Panc1 (cell line): ENCODE measurements at regions not wholly inside any gene's neighbourhood (a gene's known extent, or its start where the extent isn't known, plus 50 kb on each side); places are given as distances from the start of the nearest gene placed in this dataset.

Source experiments
- ATAC-seq: fragments of 200-7000 bp; cut with Tn5 transposase; 2 replicates; pipeline ENCODE4 v1.9.1; 2020; ENCODE audit warnings: mild to moderate bottlenecking, moderate library complexity
- BruUV-seq: library from RNA; stranded (reverse); fragments of 400-500 nt; replicated peaks from 2 replicates; lab custom pipeline; 2021; lab: Mats Ljungman, UMichigan
- CTCF ChIA-PET: fragments of 300-600 bp; sonication (Branson Sonifier 250); formaldehyde crosslinking; loops from one replicate; lab custom pipeline; 2022; ENCODE audit warnings: antibody characterized with exemption; lab: Charles Lee
- POLR2A ChIA-PET: fragments of 300-600 bp; sonication (Branson Sonifier 250); formaldehyde crosslinking; loops from one replicate; lab custom pipeline; 2022; ENCODE audit warnings: antibody characterized with exemption; lab: Charles Lee
- DNase-seq: peaks from one replicate; pipeline ENCODE4 v3.0.0-alpha.2; 2010; ENCODE audit warnings: low read depth, low spot score
- H3K27ac ChIP-seq: 2 replicates; pipeline ENCODE4 v1.5.1; 2011; ENCODE audit warnings: mild to moderate bottlenecking, low read length, inconsistent platforms
- H3K27me3 ChIP-seq: fragments of 200-500 bp; sonication (Bioruptor generic); 2 replicates; pipeline ENCODE4 v1.6.0; 2014; ENCODE audit warnings: low read length, inconsistent platforms; ENCODE audit not compliant: control insufficient read depth, insufficient read depth
- H3K36me3 ChIP-seq: fragments of 200-500 bp; sonication (Bioruptor generic); 2 replicates; pipeline ENCODE4 v1.5.1; 2014; ENCODE audit warnings: inconsistent platforms, mild to moderate bottlenecking, low read length, moderate library complexity; ENCODE audit not compliant: control insufficient read depth, insufficient read depth
- H3K4me1 ChIP-seq: 2 replicates; pipeline ENCODE4 v1.5.1; 2011; ENCODE audit warnings: inconsistent platforms, mild to moderate bottlenecking, low read length, moderate library complexity; ENCODE audit not compliant: control insufficient read depth, insufficient read depth
- H3K4me3 ChIP-seq, 2 experiments: 2 replicates each; pipeline ENCODE4 v1.5.1; 2011 to 2012; ENCODE audit warnings: low read depth in 2 of 2, low read length in 2 of 2, mild to moderate bottlenecking in 2 of 2, inconsistent platforms in 1 of 2, moderate library complexity in 1 of 2
- H3K9me3 ChIP-seq: fragments of 200-500 bp; sonication (Bioruptor generic); 2 replicates; pipeline ENCODE4 v1.5.1; 2014; ENCODE audit warnings: low read depth, mild to moderate bottlenecking, inconsistent platforms, low read length, moderate library complexity; ENCODE audit not compliant: control insufficient read depth, insufficient read depth
- CTCF ChIP-seq: fragments of 450-650 bp; IDR thresholded peaks from 2 replicates; pipeline ENCODE4 v1.5.1; 2017; ENCODE audit warnings: mild to moderate bottlenecking
- POLR2AphosphoS5 ChIP-seq: IDR thresholded peaks from 2 replicates; pipeline ENCODE4 v1.6.1; 2012; ENCODE audit warnings: mild to moderate bottlenecking, low read depth, low read length, moderate library complexity
- REST ChIP-seq, 2 experiments: IDR thresholded peaks; 2 replicates each; pipeline ENCODE4 v1.6.1; 2011 to 2012; ENCODE audit warnings: low read depth in 2 of 2, control low read depth in 1 of 2, low read length in 1 of 2, mild to moderate bottlenecking in 1 of 2, moderate library complexity in 1 of 2; ENCODE audit not compliant: insufficient read depth in 1 of 2
- SIN3A ChIP-seq: IDR thresholded peaks from 2 replicates; pipeline ENCODE4 v1.6.1; 2012; ENCODE audit warnings: low read depth, mild to moderate bottlenecking, low read length, moderate library complexity, borderline replicate concordance; ENCODE audit not compliant: insufficient read depth
- TCF7L2 ChIP-seq: IDR thresholded peaks from 2 replicates; pipeline ENCODE4 v1.6.1; 2011; ENCODE audit warnings: mild to moderate bottlenecking, low read depth, low read length, inconsistent platforms
- in situ Hi-C: cut with HindIII; loops from 2 replicates; pipeline ENCODE4 v1.10.0; 2016; ENCODE audit warnings: low sequenced_read_pairs, low pct_unique_long_range_greater_than_20kb
- intact Hi-C: fragments of 100-400 bp; cut with micrococcal nuclease; formaldehyde crosslinking; loops from one replicate; pipeline ENCODE4 v1.10.0; 2022; ENCODE audit not compliant: unreplicated experiment

- ATAC-seq (no peak), DNase-seq (no peak)
- H3K27me3 ChIP-seq, result no peaks in the 10 kb centered on the region
- ChIA-PET CTCF (no interaction called here), POLR2A (no interaction called here)
- no peaks in the 10 kb centered on the region for H3K4me1 ChIP-seq
- H3K27ac ChIP-seq, result no peak overlapping the region
- no peak overlapping the region for H3K4me3 ChIP-seq
- no peaks in the 10 kb centered on the region for H3K36me3 ChIP-seq
- no peak for TF ChIP-seq TCF7L2
- no peak for TF ChIP-seq SIN3A
- TF ChIP-seq POLR2AphosphoS5, result no peak
- no peak for TF ChIP-seq REST (IDR thresholded peaks at IDR 0.05; ENCODE audit: insufficient read depth in 1 of 2, low read depth in 2 of 2, low read length in 1 of 2)
- no peak for TF ChIP-seq CTCF
- in situ Hi-C loops (no loop called here), intact Hi-C loops (no loop called here)
- BruUV-seq, result no TSS peak
- peaks cover 3% of the 10 kb centered on the region; the same call in 1 of the 2 replicates for H3K9me3 ChIP-seq
These were observed 235.0 kb upstream of the HNMT start for GRCh38 chr2:137729305-137729704.

- Histone ChIP-seq H3K9me3 (no peaks in the 10 kb centered on the region), H3K27me3 (no peaks in the 10 kb centered on the region), H3K4me1 (no peaks in the 10 kb centered on the region), H3K27ac (no peak overlapping the region), H3K4me3 (no peak overlapping the region), H3K36me3 (no peaks in the 10 kb centered on the region)
- POLR2A ChIA-PET, result no interaction called here
- no TSS peak for BruUV-seq
- CTCF ChIA-PET, result no interaction called here
- TF ChIP-seq REST (IDR thresholded peaks at IDR 0.05; ENCODE audit: insufficient read depth in 1 of 2, low read depth in 2 of 2, low read length in 1 of 2) (no peak), CTCF (no peak), SIN3A (no peak), POLR2AphosphoS5 (no peak), TCF7L2 (no peak)
- intact Hi-C loops (no loop called here), in situ Hi-C loops (no loop called here)
- ATAC-seq (no peak), DNase-seq (no peak)
These were observed 226.7 kb upstream of the HNMT start for GRCh38 chr2:137737559-137737958.
